MM.1S (cell line): ENCODE measurements at regions not wholly inside any gene's neighbourhood (a gene's known extent, or its start where the extent isn't known, plus 50 kb on each side); places are given as distances from the start of the nearest gene placed in this dataset.

Experiments
- CTCF ChIP-seq: fragments of 300-600 bp; sonication (generic); IDR thresholded peaks from 2 replicates; pipeline ENCODE4 v1.5.1; 2016; ENCODE audit warnings: antibody characterized with exemption, low read length, mixed read lengths
- EZH2 ChIP-seq: fragments of 300-600 bp; sonication (generic); optimal IDR thresholded peaks from 2 replicates; pipeline ENCODE3; 2017; ENCODE audit warnings: low read depth, mild to moderate bottlenecking, antibody characterized with exemption, low read length, mixed read lengths

GRCh38 chr19:23596872-23597271 lies 90.1 kb downstream of the ZNF675 start:
- TF ChIP-seq CTCF (no peak), EZH2 (no peak)
